HG03469 (cell line): ENCODE measurements at regions not wholly inside any gene's neighbourhood (a gene's known extent, or its start where the extent isn't known, plus 50 kb on each side); places are given as distances from the start of the nearest gene placed in this dataset.

Experiments used
- ATAC-seq: cut with Tn5 transposase; IDR thresholded peaks from one replicate; pipeline ENCODE4 v1.9.1; 2021; ENCODE audit warnings: mild to moderate bottlenecking, moderate library complexity, moderate number of reproducible peaks; ENCODE audit not compliant: unreplicated experiment

GRCh38 chr1:244339073-244339692, 112.5 kb downstream of the ADSS2 start:
- no peak for ATAC-seq

GRCh38 chr1:244339776-244340175, 111.9 kb downstream of the ADSS2 start:
- no peak for ATAC-seq

GRCh38 chr1:244340396-244340795, 111.3 kb downstream of the ADSS2 start:
- no peak for ATAC-seq

DNA sequence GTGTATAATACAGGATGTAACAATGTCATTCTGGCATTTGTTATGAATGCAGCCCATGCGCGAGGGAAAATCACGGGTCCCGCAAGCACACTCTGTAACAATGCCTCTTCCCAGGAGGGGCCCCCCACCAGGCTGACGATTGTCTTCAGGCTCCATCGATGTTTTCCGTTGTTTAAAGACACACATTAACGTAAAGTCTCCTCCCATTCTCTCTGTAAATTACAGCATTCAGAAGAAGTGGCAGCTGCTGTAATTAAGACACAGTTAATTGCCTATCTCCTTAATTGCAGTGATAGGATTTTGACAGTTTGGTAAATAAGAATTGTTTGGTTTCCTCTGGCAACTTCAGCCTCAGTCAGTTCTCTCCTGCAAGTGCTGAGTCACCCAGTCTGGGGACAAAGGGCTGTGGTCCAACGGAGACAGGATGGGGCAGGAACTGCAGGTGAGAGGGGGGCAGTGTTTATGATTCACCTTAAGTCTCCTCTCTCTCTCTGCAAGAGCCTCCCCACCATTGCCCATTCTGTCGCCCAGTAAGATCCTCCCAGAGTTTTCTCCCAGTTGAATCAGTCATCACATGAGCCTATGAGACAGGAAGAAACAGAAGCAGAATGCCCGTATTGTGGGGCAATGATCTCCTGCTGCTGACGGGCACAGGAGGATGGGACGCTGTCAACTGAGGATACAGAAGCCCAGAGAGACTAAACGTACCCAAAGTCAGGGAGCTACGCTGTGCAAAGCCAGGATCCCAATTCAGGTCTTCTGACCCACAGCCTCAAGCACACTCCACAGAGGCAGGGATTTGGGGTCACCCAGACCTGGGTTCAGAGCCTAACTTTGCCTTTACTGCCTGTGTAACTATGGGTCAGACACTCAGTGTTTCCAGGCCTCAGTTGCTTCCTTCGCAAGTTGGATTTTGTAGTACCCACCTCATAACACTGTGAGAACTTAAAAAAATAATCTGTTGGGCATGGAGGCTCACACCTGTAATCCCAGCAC, 110.0 kb downstream of the ADSS2 start:
- no peak for ATAC-seq

- no peak for ATAC-seq
Measured at GRCh38 chr1:244344001-244344400, 107.7 kb downstream of the ADSS2 start.

- ATAC-seq = no peak
Measured at GRCh38 chr1:244346972-244347618, 104.6 kb downstream of the ADSS2 start.

GRCh38 chr1:244347942-244348341, 103.8 kb downstream of the ADSS2 start:
- no peak for ATAC-seq

DNA sequence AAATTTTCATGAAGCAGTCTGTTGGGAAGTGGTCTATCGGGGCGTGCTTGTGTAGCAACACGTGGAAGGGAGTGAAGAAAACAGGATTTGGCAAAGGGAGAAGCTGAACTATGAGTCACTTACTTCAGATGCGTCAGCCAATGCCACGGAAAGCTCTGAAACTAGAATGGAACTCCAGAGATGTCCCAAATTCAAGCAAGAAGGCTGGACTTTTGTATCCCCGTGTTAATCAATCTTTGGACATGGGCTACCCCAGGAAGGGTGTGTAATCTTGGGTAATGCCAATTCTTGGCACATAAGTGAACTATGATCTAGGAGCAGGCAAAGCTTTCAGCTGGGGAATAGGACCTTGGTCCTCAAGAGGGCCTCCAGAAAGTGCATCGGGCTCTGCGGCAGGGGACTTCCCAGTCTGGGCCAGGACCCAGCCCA, 102.6 kb downstream of the ADSS2 start:
- no peak for ATAC-seq

GRCh38 chr1:244349581-244350001, 102.1 kb downstream of the ADSS2 start:
- no peak for ATAC-seq

DNA sequence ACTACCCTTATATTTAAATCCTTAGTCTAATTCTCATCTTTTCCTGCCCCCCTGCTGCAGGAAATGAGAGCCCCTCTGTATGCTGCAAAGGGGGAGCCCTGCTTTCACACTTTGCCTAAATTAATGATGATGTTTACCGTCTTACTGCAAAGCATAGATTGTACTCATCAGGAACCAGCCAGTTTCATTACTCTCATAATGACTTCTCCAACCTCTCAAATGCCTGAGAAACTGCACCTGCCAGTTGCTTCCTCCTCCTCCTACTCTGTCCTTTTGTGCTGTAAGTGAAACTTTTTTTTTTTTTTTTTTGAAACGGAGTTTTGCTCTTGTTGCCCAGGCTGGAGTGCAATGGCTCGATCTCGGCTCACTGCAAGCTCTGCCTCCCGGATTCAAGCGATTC, 101.7 kb downstream of the ADSS2 start:
- ATAC-seq = peak; percentile 68

GRCh38 chr1:244352156-244352830, 99.4 kb downstream of the ADSS2 start:
- no peak for ATAC-seq

DNA sequence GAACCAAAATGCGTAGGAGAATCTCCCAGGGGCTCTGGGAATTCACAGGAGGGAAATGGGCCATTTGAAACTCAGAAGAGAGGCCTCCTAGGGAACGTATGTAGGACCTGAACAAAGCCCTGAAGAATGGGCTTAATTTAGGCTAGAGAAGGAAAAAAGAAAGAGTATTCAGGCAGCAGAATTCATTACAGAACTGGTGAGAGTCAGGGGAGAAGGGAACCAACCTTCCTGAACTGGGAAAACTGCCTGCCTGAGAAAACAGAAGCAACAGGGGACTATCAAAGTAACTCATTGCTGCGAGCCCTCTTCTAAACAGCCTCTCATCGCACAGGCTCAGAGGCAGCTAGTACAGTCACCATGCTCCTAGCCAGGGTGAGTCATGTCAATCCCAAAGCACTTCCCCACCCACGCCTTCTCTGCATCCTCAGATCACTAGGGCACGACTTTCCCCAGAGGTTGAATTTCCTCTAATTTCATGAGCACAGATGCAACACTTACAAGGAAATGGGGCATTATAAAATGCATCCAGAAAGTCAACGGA, 98.1 kb downstream of the ADSS2 start:
- ATAC-seq = peak; percentile 63

DNA sequence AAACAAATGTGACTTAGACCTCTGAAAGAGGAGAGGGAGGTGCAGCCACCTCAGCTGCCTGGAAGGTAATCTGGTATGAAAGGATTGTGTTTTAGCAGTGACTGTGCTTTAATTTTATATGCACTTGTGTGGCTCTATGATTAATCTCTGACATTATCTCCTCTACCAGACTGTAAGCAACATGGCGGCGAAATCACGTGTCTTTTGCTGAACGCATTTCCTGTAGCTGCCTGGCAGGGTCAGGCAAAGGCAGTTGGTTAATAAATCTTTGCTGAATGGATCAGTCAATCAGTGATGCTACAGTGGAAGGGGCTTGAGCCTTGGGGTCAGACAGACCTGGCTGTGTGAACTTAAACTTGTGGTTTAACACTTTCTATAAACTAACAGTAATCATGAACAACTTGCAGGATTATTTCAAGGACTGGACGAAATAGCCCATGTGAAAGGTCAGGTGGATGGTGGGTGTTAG, 96.9 kb downstream of the ADSS2 start:
- no peak for ATAC-seq

DNA sequence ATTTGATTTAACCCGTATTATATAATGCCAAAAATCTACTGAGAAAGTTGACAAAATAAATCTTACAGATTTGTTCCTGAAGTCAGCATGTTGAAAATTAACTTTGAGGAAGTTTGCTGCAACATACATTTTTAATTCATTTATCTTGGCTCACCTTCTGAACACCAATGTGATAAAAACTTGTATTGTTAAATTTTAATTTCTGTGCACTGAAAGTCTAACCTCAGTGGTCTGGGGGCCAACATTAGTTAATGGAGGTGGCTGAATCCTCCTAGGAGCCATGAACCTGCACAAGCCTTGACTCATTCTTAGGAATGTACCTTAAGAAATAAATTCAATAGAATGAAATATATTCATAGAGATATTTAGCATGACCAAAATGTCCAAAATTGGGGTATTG, 95.3 kb downstream of the ADSS2 start:
- no peak for ATAC-seq
